SJSA1 (cell line): ENCODE measurements at regions not wholly inside any gene's neighbourhood (a gene's known extent, or its start where the extent isn't known, plus 50 kb on each side); places are given as distances from the start of the nearest gene placed in this dataset.
"Not testable (repeated sequence)": the region's sequence is repeated elsewhere in the genome, so short reads cannot be mapped to it uniquely, and the experiment has no call there.

Experiments
- DNase-seq, 2 experiments: peaks; one replicate each; pipeline ENCODE4 v3.0.0-alpha.2; 2015 to 2020; ENCODE audit warnings: low spot score in 2 of 2, low read depth in 1 of 2
- H3K27ac ChIP-seq: fragments of 250-450 bp; sonication (Bioruptor Pico); 2 replicates; pipeline ENCODE4 v1.5.1; 2020; ENCODE audit warnings: mild to moderate bottlenecking, moderate library complexity
- H3K27me3 ChIP-seq: fragments of 250-450 bp; sonication (Bioruptor Pico); replicated peaks from 2 replicates; pipeline ENCODE4 v1.5.1; 2020; ENCODE audit warnings: mild to moderate bottlenecking, moderate library complexity
- H3K36me3 ChIP-seq: fragments of 250-450 bp; sonication (Bioruptor Pico); 2 replicates; pipeline ENCODE4 v1.5.1; 2020; ENCODE audit warnings: mild to moderate bottlenecking
- H3K4me1 ChIP-seq: fragments of 250-450 bp; sonication (Bioruptor Pico); replicated peaks from 2 replicates; pipeline ENCODE4 v1.6.1; 2021; ENCODE audit warnings: mild to moderate bottlenecking
- H3K4me3 ChIP-seq: fragments of 250-450 bp; sonication (Bioruptor Pico); 2 replicates; pipeline ENCODE4 v1.5.1; 2020; ENCODE audit warnings: mild to moderate bottlenecking
- H3K9me3 ChIP-seq: fragments of 250-450 bp; sonication (Bioruptor Pico); replicated peaks from 2 replicates; pipeline ENCODE4 v1.5.1; 2020; ENCODE audit warnings: mild to moderate bottlenecking

DNA sequence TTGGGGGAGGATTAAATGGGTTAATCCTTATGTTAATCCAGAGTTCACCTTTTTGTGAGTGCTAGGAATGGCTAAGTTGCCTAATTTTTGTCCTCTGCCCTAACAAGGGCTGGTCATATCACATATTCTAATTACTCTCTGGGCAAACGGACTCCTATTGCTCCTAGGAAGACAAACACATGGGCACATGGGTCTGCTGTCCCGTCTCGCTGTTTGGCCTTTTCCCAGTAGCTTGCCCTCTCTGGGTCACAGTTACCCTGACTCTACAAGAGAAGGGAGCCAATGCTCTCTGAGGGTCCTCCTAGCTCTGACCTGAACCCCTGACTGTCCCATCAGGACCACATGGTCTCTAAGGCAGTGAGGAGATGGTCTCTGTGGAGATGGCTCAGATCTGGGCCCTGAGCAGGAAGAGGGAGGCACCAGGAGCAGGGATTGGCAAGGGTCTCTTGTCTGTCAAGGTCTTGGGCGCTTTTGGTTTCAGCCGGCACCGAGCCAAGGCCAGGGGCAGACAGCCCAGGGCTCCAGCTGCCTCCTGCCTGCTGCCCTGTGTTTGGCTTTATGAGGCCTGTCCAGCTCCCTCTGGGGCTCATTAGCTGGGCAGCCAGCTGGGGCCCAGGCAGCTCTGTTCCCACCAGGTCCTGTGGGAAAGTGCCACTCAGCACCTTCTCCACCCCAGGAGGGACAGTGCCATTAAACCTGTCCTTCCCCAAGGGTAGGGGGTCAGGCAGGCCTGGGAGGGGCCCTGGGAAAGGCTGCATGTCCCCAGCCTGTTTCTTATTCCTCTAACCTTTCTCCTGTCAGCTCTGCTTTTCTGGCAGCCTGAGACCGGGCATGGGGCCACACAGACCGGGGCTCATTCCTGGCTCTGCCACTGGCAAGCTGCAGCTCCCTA lies 559.9 kb downstream of the MN1 start:
- Histone ChIP-seq H3K4me1 (peaks cover 24% of the 10 kb centered on the region), H3K9me3 (no peaks in the 10 kb centered on the region), H3K4me3 (no peak overlapping the region), H3K27ac (no peak overlapping the region), H3K27me3 (no peaks in the 10 kb centered on the region), H3K36me3 (no peaks in the 10 kb centered on the region)
- DNase-seq, result no peak

DNA sequence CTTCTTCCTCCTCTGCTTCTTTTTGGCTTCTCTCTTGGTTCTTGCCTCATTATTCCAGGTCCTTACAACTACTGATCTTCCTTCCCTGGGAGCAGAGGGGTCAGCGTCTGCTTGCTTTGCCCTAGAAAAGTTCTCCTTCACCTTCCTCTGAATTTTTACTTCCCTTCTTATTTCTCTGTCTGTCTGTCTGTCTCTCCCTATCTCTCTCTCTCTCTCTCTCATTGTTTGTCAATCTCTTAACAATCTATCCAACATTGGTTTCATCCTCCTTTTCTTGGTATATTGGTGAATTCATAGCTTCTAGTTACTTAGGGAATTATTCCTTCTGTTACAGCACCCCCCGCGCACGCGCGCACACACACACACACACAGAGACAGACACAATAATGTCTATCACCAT lies 559.1 kb downstream of the MN1 start:
- peaks cover 24% of the 10 kb centered on the region for H3K4me1 ChIP-seq
- no peaks in the 10 kb centered on the region for H3K9me3 ChIP-seq
- H3K4me3 ChIP-seq, result no peak overlapping the region
- DNase-seq, result no peak
- no peaks in the 10 kb centered on the region for H3K27me3 ChIP-seq
- H3K27ac ChIP-seq, result no peak overlapping the region
- H3K36me3 ChIP-seq, result no peaks in the 10 kb centered on the region

DNA sequence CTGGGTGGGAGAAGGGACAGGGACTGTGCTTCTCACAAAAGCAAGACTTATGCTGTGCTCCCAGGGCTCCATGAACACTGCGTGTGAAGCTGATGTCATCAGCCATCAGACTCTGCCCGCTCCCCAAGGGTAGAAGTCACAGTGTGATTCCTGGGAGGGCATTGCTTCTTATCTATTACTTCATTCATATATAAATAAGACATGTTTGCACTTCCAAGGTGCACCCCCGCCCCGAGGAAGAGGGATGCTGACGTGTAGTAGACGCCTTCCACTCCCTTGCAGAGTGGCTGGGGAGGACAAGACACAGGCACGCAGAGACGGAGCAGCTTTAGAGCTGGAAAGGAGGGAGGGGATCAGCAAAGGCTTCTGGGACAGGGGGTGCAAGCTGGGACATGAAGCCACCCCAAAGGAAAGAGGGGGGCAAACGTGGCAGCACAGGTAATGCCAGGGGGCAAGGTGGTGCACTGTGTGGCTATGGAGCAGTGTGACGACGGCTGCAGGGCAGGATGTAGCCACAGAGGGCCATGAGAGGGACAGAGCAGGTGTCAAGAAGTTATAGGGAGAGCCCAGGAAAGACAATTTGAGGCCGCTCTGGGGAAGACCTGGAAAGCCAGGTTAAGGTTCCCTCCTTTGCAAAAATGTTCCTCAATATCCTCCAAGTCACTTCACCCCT lies 558.5 kb downstream of the MN1 start:
- Histone ChIP-seq H3K4me1 (peaks cover 24% of the 10 kb centered on the region), H3K27me3 (no peaks in the 10 kb centered on the region), H3K9me3 (no peaks in the 10 kb centered on the region), H3K27ac (no peak overlapping the region), H3K4me3 (no peak overlapping the region), H3K36me3 (no peaks in the 10 kb centered on the region)
- DNase-seq, result no peak

DNA sequence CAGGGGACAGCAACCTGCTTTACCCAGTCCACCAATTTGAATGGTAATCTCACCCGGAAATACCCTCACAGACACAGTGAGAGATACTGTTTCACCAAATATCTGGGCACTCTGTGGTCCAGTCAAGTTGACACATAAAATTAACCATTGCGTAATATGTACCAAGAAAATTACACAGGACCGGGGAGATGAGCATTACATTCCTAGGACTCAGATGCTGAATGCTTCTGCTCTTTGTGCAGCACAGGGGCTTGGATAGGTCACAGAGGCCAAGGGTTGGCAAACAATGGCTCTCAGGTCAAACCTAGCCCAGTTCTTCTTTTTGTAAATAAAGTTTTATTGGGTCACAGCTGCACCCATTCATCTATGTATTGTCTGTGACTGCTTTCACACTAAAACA lies 557.2 kb downstream of the MN1 start:
- H3K4me1 ChIP-seq, result peaks cover 13% of the 10 kb centered on the region
- no peaks in the 10 kb centered on the region for H3K27me3 ChIP-seq
- no peak for DNase-seq
- no peaks in the 10 kb centered on the region for H3K9me3 ChIP-seq
- H3K4me3 ChIP-seq, result no peak overlapping the region
- H3K27ac ChIP-seq, result no peak overlapping the region
- no peaks in the 10 kb centered on the region for H3K36me3 ChIP-seq

DNA sequence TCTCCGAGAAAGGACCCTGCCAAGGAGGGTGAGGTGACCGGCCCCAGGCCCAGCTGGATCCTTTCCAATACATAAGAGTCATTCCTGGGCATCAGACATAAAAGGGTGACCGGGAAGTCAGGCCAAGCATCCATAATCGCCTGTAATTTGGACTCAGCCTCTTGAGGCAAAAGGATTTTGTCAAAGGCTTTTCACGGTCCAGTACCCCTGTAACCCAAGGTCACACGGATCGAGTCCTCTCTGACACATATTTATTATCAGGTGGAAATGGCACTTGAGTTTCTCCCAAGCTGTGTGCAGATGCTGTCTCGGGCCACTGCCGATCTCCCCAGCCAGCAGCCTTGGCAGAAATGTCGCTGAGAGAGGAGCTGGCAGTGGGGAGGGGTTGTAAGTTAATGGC lies 556.5 kb downstream of the MN1 start:
- Histone ChIP-seq H3K4me1 (peaks cover 5% of the 10 kb centered on the region), H3K4me3 (no peak overlapping the region), H3K9me3 (no peaks in the 10 kb centered on the region), H3K27me3 (no peaks in the 10 kb centered on the region), H3K27ac (no peak overlapping the region), H3K36me3 (no peaks in the 10 kb centered on the region)
- DNase-seq, result no peak

DNA sequence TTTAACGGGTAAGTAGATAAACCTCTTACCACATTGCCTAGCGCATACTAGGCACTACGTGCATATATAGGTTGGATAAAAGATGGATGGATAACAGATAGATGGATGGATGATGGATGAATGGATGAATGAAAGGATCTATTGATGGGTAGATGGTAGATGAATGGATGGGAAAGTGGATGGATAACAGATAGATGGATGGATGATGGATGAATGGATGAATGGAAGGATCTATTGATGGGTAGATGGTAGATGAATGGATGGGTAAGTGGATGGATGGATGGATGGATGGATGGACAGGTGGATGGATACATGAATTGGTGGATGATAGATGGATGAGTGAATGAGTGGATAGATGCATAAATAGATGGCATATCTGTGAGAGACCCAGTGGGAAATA lies 555.0 kb downstream of the MN1 start:
- Histone ChIP-seq H3K27me3 (no peaks in the 10 kb centered on the region), H3K27ac (no peak overlapping the region), H3K9me3 (no peaks in the 10 kb centered on the region)

DNA sequence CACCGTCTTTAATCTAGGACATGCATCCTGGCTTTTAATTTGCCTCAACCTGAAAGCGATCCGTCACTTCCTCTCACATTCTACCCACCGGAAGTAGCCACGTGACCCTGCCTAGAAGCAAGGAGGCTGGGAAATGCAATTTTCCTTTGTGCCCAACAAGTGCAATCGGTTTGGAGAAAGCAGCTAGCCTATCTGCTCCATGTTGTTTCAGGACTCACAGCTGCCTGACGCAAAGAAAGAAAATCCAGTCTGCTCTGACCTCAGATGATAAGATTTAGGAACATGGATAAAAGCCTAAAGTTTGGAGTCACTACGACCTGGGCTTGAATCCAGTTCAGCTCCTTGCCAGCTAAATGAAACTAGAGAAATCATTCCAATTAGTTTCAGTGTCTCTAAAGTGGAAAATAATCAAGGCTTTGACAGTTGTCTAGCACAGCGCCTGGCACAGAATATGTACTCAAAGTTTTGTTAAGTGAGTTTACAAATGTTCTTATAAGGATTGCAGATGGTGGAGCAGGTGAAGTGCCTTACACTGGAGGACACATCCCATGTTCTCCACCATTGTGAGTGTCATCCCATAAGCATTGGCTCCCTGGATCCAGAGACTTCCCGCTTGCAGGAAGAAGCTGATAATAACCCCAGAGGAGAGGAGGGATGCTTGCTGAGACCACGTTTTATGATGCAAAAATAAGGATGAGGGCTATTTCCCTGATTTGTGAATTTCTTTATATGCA lies 553.7 kb downstream of the MN1 start:
- Histone ChIP-seq H3K27ac (no peak overlapping the region), H3K27me3 (no peaks in the 10 kb centered on the region), H3K4me3 (no peak overlapping the region), H3K4me1 (no peaks in the 10 kb centered on the region), H3K36me3 (no peaks in the 10 kb centered on the region), H3K9me3 (peaks cover 4% of the 10 kb centered on the region; the same call in 1 of the 2 replicates)
- no peak for DNase-seq

More for the DNA sequence above, 555.0 kb downstream of the MN1 start:
- no peak for DNase-seq
- H3K4me3 ChIP-seq, result no peak overlapping the region
- no peaks in the 10 kb centered on the region for H3K36me3 ChIP-seq
- H3K4me1 ChIP-seq, result no peaks in the 10 kb centered on the region

DNA sequence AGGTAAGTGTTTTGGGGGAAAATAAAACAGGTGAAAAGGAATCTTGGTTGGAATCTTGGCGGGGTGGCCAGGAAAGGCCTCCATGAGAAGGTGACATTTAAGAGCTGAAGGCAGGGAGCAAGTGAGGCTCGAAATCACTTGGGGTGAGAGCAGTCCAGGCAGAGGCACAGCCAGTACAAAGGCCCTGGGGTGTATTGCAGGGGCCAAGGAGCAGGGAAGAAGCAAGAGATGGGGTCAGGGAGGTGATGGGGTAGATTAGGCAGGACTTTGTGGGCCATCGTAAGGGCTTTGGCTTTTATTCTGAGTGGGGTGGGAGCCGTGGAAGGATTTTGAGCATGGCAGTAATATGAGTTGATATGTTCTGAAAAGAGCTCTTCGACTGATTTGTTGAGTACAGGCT lies 551.1 kb downstream of the MN1 start:
- H3K4me3 ChIP-seq, result no peak overlapping the region
- H3K36me3 ChIP-seq, result no peaks in the 10 kb centered on the region
- H3K9me3 ChIP-seq, result peaks cover 6% of the 10 kb centered on the region; the same call in 1 of the 2 replicates
- no peak for DNase-seq
- H3K27me3 ChIP-seq, result no peaks in the 10 kb centered on the region
- no peak overlapping the region for H3K27ac ChIP-seq
- H3K4me1 ChIP-seq, result no peaks in the 10 kb centered on the region

DNA sequence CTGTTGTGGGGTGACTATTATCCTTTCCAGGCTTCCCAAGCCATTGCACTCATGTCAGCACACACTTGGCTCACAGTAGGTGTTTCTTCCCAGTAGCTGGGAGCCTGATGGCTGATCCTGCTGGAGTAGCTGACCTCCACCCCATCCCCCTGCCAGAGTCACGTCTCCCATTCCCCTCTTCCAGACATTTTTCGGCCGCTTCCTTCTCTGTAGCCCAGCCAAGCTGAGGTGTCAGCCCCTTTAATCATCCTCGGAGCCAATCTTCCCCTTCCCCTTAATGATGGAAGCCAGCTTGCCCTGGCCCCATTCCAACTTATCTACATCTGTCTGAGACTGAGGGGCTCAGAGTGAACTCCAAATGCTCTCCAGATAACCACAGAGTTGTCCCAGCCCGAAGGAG lies 550.7 kb downstream of the MN1 start:
- no peak overlapping the region for H3K27ac ChIP-seq
- H3K36me3 ChIP-seq, result no peaks in the 10 kb centered on the region

DNA sequence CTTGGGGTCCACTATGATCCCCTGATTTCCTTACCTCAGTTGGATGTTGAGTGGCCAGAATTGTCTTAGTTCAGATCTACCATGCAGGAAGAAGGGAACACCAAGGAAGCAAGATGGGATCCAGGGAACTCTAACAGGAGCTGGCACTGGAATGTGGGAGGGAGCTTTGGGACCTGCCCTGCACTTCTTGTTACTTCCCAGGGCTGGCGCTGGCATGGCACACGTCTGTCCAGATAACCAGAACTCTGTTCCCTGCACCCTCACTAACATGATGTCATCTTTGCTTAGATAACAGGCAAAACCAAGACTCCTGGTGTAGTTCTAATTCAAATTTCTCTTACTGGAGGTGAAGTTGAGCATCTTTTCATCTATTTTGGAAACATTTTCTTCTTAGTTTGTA lies 550.0 kb downstream of the MN1 start:
- Histone ChIP-seq H3K27ac (no peak overlapping the region), H3K4me1 (no peaks in the 10 kb centered on the region), H3K9me3 (peaks cover 12% of the 10 kb centered on the region; the same call in 1 of the 2 replicates), H3K36me3 (no peaks in the 10 kb centered on the region), H3K4me3 (no peak overlapping the region), H3K27me3 (no peaks in the 10 kb centered on the region)
- no peak for DNase-seq

More for the DNA sequence above, 550.7 kb downstream of the MN1 start:
- peaks cover 11% of the 10 kb centered on the region; the same call in 1 of the 2 replicates for H3K9me3 ChIP-seq
- H3K4me3 ChIP-seq, result no peak overlapping the region
- no peaks in the 10 kb centered on the region for H3K27me3 ChIP-seq
- no peak for DNase-seq
- no peaks in the 10 kb centered on the region for H3K4me1 ChIP-seq

DNA sequence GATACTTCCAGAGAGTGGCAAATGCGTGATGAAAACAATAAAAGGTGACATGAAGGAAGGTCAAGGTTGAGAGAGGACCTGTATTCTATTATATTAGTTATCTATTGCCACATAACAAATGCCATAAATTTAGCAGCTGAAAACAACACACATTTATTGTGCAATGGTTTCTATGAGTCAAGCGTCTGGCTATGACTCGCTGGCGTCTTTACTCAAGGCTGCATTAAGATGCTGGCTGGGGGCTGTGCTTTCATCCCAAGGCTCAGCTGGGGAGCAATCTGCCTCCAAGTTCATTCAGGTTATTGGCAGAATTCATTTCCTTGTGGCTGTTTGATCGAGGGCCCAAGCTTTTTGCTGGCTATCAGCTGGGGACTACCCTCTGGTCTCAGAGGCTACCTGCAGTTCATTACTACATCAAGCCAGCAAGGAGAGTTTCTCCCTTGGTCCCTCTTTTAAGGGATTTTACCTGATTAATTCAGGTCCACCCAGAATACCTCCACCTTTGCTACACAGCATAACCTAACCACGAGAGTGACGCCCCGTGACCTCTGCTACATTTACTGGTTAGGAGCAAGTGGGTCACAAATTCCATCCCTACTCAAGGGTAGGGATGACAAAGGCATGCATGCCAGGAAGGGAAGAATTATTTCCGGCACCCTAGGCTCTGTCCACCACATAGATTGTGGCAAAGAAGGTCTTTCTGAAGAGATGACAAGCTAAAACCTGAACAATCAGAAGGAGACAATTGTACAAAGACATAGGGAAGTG lies 549.1 kb downstream of the MN1 start:
- no peak overlapping the region for H3K27ac ChIP-seq
- no peaks in the 10 kb centered on the region for H3K4me1 ChIP-seq
- H3K9me3 ChIP-seq, result peaks cover 12% of the 10 kb centered on the region; the same call in 1 of the 2 replicates
- no peaks in the 10 kb centered on the region for H3K36me3 ChIP-seq
- no peak overlapping the region for H3K4me3 ChIP-seq
- DNase-seq, result no peak
- no peaks in the 10 kb centered on the region for H3K27me3 ChIP-seq

DNA sequence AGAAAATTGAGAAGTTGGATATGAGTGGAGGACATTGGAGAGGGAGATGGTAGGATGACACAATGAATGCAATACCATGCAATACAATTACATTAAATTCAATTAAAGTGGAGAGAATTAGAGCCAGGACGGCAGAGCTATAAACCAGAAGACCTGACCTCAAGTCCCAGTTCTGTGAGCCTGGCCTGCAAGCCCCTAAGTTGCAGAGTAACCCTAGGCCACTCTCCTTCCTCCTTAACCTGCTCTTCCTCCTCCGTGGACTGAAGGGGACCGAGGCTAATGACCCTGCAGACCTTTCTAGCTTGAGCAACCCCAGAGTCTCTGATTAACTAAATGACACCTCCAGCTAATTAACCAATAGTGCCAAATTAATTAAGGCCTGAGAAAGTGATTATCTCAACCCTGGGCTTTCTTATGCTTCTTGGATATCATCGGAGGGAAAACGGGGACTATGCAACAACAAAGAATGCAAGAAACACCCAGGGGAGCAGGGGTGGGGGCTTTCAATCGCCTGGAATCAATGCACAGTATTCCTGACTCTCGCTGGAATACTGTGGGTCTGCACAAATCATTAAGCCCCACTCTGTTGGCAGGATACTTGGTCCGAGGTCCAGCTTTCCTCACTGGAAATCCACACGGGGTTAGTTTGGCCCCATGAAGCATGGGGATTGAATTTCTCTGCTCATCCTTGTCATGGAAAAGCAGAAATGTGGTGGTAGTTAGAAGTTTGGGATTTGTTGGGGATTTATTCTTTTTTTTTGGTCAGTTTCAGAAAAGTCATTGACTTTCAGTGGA lies 548.3 kb downstream of the MN1 start:
- Histone ChIP-seq H3K4me1 (no peaks in the 10 kb centered on the region), H3K9me3 (peaks cover 12% of the 10 kb centered on the region; the same call in 1 of the 2 replicates), H3K27ac (no peak overlapping the region), H3K4me3 (no peak overlapping the region), H3K27me3 (no peaks in the 10 kb centered on the region), H3K36me3 (no peaks in the 10 kb centered on the region)
- DNase-seq, result no peak

DNA sequence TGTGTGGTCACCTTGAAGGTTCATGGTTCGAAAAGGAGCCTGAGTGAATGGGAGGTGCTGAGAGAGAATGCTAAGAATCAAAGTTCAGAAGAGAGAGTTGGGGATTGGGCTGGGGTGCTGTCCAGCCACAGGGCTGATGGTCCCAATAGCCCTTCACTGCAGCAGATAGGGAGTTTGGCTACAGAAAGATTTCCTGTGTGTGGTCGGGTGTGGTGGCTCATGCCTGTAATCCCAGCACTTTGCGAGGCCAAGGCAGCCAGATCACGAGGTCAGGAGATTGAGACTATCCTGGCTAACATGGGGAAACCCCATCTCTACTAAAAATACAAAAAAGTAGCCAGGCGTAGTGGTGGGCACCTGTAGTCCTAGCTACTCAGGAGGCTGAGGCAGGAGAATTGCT lies 547.5 kb downstream of the MN1 start:
- H3K9me3 ChIP-seq, result peaks cover 12% of the 10 kb centered on the region; the same call in 1 of the 2 replicates
- H3K4me3 ChIP-seq, H3K36me3 ChIP-seq, H3K27ac ChIP-seq, H3K4me1 ChIP-seq, DNase-seq, H3K27me3 ChIP-seq: not testable (repeated sequence)
